Mammary epithelial cell (primary cell): ENCODE measurements at regions not wholly inside any gene's neighbourhood (a gene's known extent, or its start where the extent isn't known, plus 50 kb on each side); places are given as distances from the start of the nearest gene placed in this dataset.

ENCODE experiments used
- EZH2 ChIP-seq: IDR thresholded peaks from 2 replicates; pipeline ENCODE4 v1.6.1; 2012; ENCODE audit warnings: low read length, inconsistent platforms, borderline replicate concordance
- TF ChIP-seq, protein P1 (sequence below), 2 donors: IDR thresholded peaks in 1 of 2; conservative IDR thresholded peaks in 1 of 2; 2 replicates each; pipeline ENCODE4 v1.5.1; 2011 to 2012; ENCODE audit warnings: inconsistent platforms in 2 of 2, low read length in 2 of 2, mild to moderate bottlenecking in 2 of 2, control low read depth in 1 of 2, low read depth in 1 of 2; ENCODE audit not compliant: insufficient read depth in 1 of 2; ENCODE audit errors: extremely low read depth in 1 of 2

DNA sequence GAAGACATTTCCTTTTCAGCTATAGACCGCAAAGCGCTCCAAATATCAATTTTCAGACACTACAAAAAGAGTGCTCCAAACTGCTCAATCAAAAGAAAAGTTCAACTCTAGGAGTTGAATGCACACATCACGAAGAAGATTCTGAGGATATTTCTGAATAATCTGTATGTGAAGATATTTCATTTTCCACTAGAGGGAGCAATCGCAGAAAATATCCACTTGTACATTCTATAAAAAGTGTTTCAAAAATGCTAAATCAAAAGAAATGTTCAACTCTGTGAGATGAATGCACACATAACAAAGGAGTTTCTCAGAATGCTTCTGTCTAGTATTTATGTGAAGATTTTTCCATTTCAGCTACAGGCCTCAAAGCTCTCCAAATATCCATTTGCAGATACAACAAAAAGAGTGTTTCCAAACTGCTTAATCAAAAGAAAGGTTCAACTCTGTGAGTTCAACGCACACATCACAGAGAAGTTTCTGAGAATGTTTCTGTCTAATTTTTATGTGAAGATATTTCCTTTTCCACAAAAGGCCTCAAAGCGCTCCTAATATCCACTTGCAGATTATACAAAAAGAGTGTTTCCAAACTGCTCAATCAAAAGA is 643.8 kb upstream of the ALG10B start:
- TF ChIP-seq, protein P1, sequence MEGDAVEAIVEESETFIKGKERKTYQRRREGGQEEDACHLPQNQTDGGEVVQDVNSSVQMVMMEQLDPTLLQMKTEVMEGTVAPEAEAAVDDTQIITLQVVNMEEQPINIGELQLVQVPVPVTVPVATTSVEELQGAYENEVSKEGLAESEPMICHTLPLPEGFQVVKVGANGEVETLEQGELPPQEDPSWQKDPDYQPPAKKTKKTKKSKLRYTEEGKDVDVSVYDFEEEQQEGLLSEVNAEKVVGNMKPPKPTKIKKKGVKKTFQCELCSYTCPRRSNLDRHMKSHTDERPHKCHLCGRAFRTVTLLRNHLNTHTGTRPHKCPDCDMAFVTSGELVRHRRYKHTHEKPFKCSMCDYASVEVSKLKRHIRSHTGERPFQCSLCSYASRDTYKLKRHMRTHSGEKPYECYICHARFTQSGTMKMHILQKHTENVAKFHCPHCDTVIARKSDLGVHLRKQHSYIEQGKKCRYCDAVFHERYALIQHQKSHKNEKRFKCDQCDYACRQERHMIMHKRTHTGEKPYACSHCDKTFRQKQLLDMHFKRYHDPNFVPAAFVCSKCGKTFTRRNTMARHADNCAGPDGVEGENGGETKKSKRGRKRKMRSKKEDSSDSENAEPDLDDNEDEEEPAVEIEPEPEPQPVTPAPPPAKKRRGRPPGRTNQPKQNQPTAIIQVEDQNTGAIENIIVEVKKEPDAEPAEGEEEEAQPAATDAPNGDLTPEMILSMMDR (conservative IDR thresholded peaks at IDR 0.05 in 1 of 2, IDR thresholded peaks at IDR 0.05 in 1 of 2; ENCODE audit: extremely low read depth in 1 of 2, insufficient read depth in 1 of 2, low read depth in 1 of 2, low read length in 2 of 2): peak; percentile 15 to 37
- TF ChIP-seq EZH2: no peak
